ENCODE measurements at regions not wholly inside any gene's neighbourhood (a gene's known extent, or its start where the extent isn't known, plus 50 kb on each side); places are given as distances from the start of the nearest gene placed in this dataset.
"Not testable (repeated sequence)": the region's sequence is repeated elsewhere in the genome, so short reads cannot be mapped to it uniquely, and the experiment has no call there.

GRCh38 chr3:159273608-159274007 lies 471.8 kb downstream of the MFSD1 start:
- no peak for DNase-seq

DNA sequence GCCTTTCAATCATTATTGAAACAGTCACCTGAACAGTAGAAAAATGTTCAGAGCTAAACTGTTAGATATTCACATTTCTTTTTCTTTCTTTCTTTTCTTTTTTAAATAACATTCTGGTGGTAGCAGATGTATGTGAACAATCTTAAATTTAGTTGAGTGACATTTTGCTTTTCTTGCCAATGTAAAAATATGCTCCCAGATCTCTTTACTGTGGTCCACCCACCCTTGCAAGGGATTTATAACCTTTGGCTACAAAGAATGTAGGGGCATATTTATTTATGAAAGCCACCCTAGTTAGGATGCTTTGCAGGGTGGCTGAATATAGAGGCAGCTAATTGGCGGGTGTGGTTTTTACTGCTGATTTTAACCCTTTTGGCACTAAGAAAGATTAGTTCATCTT lies 473.9 kb downstream of the MFSD1 start:
- DNase-seq: no peak

- DNase-seq: no peak
Measured at GRCh38 chr3:159277814-159278213, 476.0 kb downstream of the MFSD1 start.

DNA sequence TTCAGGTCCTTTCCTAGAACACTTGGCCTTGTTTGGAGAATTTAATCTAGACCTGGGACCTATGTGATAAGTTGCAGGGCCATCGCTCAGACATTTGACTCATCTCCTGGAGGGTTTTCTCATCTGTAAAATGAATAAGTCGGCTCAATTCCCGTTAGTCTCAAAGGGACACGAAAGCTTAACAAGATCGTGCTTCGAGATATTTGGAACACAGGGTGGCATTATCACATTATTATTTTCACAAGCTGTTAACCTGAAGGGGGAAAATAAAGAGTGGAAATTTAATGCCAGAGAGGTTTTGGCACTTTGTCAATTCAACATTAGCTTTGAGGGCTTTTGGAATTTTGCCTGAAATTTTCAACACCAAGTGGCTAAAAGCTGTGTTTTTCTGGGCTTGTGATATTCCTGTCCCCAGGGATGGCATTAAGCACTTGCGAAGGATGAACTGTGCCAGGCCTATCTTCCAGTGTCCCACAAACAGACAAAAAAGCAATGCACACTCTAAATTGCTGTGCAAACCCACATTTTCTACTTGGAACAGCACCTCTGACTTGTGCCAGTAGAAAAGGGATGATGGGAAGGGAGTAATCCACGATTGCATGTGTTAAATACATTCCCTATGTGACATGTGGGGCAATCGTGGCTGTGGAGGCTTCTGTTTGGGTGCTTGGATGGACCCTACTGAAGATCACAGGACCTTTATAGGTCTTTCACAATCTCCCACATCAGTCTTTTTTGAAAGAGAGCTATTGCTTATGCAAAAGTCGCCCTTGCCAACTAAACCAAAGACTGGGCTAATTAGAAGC lies 478.7 kb downstream of the MFSD1 start:
- peak; percentile 6 for DNase-seq

GRCh38 chr3:159293493-159293892 lies 491.6 kb downstream of the MFSD1 start:
- no peak for DNase-seq

DNA sequence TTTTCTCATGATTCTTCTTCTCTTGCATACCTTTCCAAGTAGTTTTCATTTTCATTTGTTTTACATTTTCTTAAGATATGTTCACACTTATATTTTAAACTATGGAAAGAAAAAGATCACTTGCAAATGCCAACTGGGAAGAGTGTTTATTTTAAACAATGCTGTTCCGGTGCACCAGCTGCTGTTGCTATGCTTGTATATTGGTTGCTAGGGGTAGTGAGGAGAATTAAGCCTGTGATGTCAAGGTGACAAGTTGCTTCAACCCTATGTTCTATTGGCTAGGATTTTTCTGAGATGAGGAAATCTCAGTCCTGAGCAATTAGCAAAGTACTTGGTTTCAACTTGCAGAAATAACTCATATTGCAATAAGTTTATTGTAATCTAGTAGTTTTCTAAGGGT lies 500.1 kb downstream of the MFSD1 start:
- no peak for DNase-seq

GRCh38 chr3:159305017-159305416 lies 503.2 kb downstream of the MFSD1 start:
- no peak for DNase-seq

- not testable (repeated sequence) for DNase-seq
Measured at GRCh38 chr3:159316706-159317105, 514.9 kb downstream of the MFSD1 start.

DNA sequence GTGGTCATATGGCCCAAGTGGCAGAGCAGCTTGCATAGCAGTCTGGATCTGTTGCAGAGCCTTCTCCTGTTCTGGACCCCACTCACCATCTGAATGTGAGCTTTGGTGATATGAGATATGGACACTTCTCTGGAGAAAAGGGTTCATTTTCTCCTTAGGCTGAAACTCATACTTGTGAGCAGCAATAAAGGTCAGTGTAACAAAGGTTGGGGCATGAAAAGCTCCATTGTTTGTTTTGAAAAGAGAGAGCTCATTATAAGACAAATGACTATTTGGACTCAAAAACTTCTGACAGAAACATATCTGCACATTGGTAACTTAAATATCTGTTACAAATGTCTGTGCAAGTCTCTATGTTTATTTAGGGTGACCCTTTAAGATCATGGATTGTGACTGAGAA lies 517.3 kb downstream of the MFSD1 start:
- no peak for DNase-seq

DNA sequence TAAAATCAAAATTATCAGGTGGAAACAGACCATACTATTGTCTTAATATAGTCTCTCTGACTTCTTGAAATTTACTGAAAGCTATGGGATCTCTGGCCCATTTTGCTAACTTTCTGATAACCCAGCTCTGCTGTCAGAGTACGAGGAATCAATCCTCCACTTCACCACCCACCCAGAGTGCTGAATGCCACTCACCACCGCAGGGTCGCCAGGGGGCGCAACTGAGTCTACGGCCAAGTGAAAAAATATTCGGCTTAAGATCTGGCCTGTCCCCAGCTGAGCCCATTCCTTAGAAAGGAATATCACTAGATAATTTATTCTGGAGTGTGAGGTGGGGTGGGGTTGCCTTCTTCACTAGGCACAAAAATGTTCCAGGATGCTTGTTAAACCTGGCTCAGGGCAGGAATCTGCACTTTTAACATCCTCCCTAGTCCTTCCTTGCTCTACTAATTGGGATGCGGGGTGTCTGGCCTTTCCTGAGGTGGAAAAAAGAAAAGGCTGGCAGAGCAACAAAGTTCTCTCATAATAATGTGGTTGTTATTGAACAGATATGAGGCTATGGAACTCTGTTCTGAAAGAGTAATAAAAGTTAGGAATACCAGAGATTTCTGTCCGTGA lies 520.6 kb downstream of the MFSD1 start:
- no peak for DNase-seq

DNA sequence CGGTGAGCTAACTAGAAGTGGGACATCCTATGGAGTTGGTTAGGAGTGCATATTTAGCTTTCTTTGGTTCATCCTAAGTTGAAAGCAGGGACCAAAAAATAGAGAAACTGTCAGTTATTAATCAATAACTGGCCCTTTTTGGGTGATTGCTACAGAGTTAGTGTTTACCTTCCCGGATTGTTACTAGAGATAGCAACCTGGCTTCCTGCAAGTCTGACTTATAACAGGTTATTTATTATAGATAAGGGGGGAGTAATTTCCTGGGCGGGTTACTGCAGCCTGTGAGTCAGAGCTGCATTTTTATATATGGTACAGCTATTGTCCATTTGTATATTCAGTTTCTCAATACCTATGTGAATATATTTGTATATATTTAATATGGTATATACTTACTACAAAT lies 522.0 kb downstream of the MFSD1 start:
- DNase-seq: no peak

DNA sequence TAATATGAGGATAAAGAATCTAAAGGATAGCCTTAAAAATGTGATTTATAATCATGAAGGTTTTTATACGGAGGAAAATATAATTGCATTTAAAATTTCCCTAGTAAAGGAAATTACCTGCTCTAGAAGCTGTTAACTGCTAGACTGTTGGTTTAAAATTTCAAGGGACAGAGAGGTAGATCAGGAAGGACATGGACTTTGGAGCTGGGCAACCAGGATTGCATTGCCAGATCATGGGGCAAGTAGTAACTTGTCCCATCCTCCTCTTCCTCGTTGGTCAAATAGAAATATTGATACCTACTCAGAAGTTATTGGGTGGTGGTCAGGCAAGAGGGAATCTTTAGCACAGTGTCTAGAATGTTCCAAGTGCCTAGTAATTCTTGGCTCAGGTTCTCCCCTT lies 525.1 kb downstream of the MFSD1 start:
- DNase-seq: no peak

- DNase-seq: no peak
Measured at GRCh38 chr3:159332535-159333099, 530.8 kb downstream of the MFSD1 start.

- DNase-seq: no peak
Measured at GRCh38 chr3:159339131-159339530, 537.3 kb downstream of the MFSD1 start.

GRCh38 chr3:159340877-159341500 lies 539.1 kb downstream of the MFSD1 start:
- DNase-seq: no peak

DNA sequence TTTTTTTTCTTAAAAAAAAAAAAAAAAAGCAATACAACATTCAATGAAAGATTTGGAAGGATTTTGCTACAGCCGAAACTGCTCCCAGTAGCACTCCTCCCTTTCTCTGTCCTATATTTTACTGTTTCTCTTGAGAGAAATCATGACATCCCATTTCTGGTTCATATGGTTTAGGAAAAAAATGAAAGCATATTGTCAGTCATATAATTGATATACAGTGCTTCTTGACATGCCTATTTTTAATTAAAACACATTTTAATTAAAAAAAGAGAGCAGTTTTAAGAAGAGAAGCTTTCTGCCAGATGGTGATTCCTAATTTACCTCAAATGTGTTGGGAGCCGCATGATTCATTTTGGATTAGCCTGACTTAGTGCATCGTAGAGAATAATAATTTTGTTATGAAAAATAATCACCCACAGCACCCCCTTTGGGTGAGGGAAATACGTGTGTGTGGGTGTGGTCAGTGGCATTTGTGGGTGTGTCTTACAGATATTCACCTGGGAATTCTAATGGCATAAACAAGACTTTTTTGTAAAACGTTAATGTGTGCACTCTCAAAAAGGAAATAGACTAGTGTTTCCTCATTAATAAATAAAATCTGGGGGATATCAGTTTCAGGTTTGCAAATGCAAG lies 544.5 kb downstream of the MFSD1 start:
- DNase-seq: no peak

DNA sequence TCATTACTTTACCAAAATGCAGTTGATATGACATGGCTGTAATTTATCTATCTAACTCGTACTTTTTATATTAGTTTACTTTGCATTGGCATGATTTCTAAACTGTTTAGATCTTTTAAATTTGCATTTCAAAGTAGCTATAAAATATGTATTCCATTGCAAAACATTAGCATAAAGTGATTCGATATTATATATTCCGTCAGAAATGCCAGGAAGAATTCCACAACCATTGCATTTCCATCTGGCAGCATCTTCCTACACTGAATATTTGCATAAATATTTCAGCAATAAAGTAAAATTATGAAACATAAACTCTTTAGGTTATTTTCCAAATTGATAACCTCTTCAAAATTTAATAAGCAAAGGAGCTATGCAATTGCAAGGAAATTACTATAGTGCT lies 546.6 kb downstream of the MFSD1 start:
- DNase-seq: no peak

DNA sequence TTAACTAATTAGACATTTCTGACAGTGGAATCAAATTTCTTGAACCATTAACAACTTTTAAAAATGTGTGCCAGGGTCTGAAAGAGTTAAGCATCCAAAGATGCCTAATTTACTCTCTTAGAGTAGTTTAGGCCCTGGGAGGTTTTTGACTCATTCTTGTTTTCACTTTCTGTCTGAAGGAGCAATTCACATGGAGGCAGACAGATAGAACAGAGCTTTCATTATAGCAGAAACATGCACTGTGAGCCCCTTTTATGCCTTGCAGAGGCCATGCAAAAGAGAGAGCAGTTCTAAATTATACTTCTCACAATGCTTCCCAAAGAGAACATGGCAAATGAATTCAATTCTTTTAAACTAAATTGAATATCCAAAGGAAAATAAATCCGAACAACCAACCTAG lies 554.8 kb downstream of the MFSD1 start:
- no peak for DNase-seq

DNA sequence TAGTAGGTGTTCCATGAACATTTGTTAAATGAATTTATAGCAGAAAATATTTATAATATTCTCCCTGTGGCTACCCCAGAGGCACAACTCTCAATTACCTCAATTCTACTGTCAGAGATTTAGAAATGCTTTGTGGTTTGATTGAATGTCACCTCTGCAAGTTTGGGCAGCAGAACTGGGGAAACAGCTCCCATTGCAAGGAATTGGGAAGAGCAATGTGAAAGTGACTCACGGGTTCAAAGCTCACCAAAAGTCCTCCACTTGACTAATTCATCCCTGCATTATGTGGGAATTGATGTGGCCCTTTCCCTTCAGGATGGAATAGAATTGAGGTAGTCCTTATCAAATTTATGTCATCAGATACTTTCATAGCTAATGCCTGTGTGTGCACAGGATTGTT lies 562.7 kb downstream of the MFSD1 start:
- no peak for DNase-seq

DNA sequence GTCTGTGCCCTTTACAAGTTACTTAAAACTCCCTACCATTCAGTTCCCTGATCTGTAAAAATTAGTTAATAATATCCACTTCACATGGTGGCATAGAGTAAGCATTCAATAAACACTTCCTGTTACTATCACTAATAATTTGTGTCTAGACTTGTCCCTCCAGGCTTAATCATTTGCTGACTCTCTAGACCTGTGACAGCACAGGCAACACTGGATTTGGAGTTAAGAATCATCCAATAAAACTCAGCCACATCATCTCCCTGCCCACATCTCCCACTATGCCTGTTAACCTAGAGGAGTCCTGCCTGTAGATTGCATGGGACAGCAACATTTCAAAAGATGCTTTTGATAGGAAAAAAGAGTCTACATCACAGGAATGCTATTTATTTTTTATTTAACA lies 564.6 kb downstream of the MFSD1 start:
- no peak for DNase-seq

GRCh38 chr3:159371961-159372360 lies 570.1 kb downstream of the MFSD1 start:
- no peak for DNase-seq

- no peak for DNase-seq
Measured at GRCh38 chr3:159378396-159379194, 576.7 kb downstream of the MFSD1 start.
